K562 (cell line): ENCODE measurements at regions not wholly inside any gene's neighbourhood (a gene's known extent, or its start where the extent isn't known, plus 50 kb on each side); places are given as distances from the start of the nearest gene placed in this dataset.

Experiments
- CHCHD3 ChIP-seq: fragments of 250-450 bp; sonication (Bioruptor Pico); IDR thresholded peaks from 2 replicates; pipeline ENCODE4 v2.1.2; 2022; ENCODE audit warnings: mild to moderate bottlenecking
- CHD4 ChIP-seq: fragments of 200-600 bp; sonication (generic); IDR thresholded peaks from 3 replicates; pipeline ENCODE4 v1.6.1; 2012; ENCODE audit warnings: low read depth, mild to moderate bottlenecking, mixed read lengths, low read length, inconsistent platforms; ENCODE audit not compliant: insufficient read depth, insufficient replicate concordance, poor library complexity, severe bottlenecking
- EZH2 ChIP-seq: IDR thresholded peaks from 2 replicates; pipeline ENCODE4 v1.6.1; 2012; ENCODE audit warnings: low read depth, mild to moderate bottlenecking, inconsistent platforms, low read length, borderline replicate concordance
- FOXA1 ChIP-seq: fragments of 450-650 bp; IDR thresholded peaks from 2 replicates; pipeline ENCODE4 v1.6.1; 2016; ENCODE audit warnings: mild to moderate bottlenecking, borderline replicate concordance
- HMG20B ChIP-seq: fragments of 250-450 bp; sonication (Bioruptor Pico); IDR thresholded peaks from 2 replicates; pipeline ENCODE4 v1.5.0; 2021; ENCODE audit warnings: mild to moderate bottlenecking
- ILF3 ChIP-seq: fragments of 450-650 bp; IDR thresholded peaks from 2 replicates; pipeline ENCODE4 v1.6.1; 2018; ENCODE audit warnings: antibody characterized with exemption, mild to moderate bottlenecking, moderate library complexity, borderline replicate concordance
- MTA1 ChIP-seq: fragments of 450-650 bp; IDR thresholded peaks from 2 replicates; pipeline ENCODE4 v1.6.1; 2017; ENCODE audit warnings: borderline replicate concordance
- MXI1 ChIP-seq: IDR thresholded peaks from 2 replicates; pipeline ENCODE4 v1.6.1; 2011; ENCODE audit warnings: low read depth, mild to moderate bottlenecking, improper control_type of control experiment, low read length
- NRF1 ChIP-seq, 2 experiments: fragments of 450-650 bp; IDR thresholded peaks in 1 of 2; conservative IDR thresholded peaks in 1 of 2; 2 replicates each; pipeline ENCODE4 v1.6.1; 2014; ENCODE audit warnings: mild to moderate bottlenecking in 2 of 2
- U2AF2 ChIP-seq: fragments of 200-400 bp; formaldehyde crosslinking; optimal IDR thresholded peaks from 2 replicates; pipeline ENCODE3; 2017; ENCODE audit warnings: low read depth, mild to moderate bottlenecking, low read length
- TF ChIP-seq, protein P1 (sequence below), 3 experiments: IDR thresholded peaks in 2 of 3; conservative IDR thresholded peaks in 1 of 3; 2 replicates each; pipeline ENCODE4 v1.5.1; 2011 to 2012; ENCODE audit warnings: low read length in 3 of 3, mild to moderate bottlenecking in 3 of 3, control low read depth in 2 of 3, improper control_type of control experiment in 1 of 3, inconsistent platforms in 1 of 3, low read depth in 1 of 3, mixed read lengths in 1 of 3, moderate library complexity in 1 of 3; ENCODE audit not compliant: insufficient read depth in 2 of 3
- TF ChIP-seq, protein P2 (sequence below): fragments of 450-650 bp; IDR thresholded peaks from 2 replicates; pipeline ENCODE4 v1.7.1; 2018; ENCODE audit warnings: mild to moderate bottlenecking, low read depth; ENCODE audit not compliant: partially characterized antibody
- TF ChIP-seq, protein P3 (sequence below): sonication (generic); formaldehyde crosslinking; IDR thresholded peaks from 2 replicates; pipeline ENCODE4 v1.8.1; 2022; ENCODE audit warnings: missing genetic modification reagents

DNA sequence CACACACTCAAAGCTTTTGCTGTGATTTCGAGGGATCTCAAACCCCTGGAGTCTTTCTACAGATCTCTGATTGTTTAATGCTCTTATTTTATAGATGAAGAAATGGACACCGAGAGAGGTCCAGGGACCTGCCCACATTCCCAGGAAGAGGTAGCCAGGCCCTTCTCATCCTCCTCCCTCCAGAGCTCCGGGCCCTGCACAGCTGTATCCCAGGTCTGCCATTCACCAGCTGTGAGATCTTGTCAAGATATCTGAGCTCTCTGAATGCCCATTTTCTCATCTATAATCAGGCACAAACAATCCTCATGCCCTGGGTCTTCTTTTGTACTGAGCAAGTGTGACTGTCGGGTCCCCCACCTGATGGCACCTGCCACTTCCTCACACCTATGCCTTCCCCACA lies 98.2 kb upstream of the ALX4 start:
- no peak for TF ChIP-seq CHD4
- TF ChIP-seq U2AF2: no peak
- TF ChIP-seq MXI1: no peak
- TF ChIP-seq, protein P1, sequence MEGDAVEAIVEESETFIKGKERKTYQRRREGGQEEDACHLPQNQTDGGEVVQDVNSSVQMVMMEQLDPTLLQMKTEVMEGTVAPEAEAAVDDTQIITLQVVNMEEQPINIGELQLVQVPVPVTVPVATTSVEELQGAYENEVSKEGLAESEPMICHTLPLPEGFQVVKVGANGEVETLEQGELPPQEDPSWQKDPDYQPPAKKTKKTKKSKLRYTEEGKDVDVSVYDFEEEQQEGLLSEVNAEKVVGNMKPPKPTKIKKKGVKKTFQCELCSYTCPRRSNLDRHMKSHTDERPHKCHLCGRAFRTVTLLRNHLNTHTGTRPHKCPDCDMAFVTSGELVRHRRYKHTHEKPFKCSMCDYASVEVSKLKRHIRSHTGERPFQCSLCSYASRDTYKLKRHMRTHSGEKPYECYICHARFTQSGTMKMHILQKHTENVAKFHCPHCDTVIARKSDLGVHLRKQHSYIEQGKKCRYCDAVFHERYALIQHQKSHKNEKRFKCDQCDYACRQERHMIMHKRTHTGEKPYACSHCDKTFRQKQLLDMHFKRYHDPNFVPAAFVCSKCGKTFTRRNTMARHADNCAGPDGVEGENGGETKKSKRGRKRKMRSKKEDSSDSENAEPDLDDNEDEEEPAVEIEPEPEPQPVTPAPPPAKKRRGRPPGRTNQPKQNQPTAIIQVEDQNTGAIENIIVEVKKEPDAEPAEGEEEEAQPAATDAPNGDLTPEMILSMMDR (IDR thresholded peaks at IDR 0.05 in 2 of 3, conservative IDR thresholded peaks at IDR 0.05 in 1 of 3; ENCODE audit: insufficient read depth in 2 of 3, low read depth in 1 of 3, low read length in 3 of 3): no peak
- no peak for TF ChIP-seq HMG20B (CRISPR knock-in tag)
- TF ChIP-seq, protein P2, sequence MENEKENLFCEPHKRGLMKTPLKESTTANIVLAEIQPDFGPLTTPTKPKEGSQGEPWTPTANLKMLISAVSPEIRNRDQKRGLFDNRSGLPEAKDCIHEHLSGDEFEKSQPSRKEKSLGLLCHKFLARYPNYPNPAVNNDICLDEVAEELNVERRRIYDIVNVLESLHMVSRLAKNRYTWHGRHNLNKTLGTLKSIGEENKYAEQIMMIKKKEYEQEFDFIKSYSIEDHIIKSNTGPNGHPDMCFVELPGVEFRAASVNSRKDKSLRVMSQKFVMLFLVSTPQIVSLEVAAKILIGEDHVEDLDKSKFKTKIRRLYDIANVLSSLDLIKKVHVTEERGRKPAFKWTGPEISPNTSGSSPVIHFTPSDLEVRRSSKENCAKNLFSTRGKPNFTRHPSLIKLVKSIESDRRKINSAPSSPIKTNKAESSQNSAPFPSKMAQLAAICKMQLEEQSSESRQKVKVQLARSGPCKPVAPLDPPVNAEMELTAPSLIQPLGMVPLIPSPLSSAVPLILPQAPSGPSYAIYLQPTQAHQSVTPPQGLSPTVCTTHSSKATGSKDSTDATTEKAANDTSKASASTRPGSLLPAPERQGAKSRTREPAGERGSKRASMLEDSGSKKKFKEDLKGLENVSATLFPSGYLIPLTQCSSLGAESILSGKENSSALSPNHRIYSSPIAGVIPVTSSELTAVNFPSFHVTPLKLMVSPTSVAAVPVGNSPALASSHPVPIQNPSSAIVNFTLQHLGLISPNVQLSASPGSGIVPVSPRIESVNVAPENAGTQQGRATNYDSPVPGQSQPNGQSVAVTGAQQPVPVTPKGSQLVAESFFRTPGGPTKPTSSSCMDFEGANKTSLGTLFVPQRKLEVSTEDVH: no peak
- TF ChIP-seq, protein P3, sequence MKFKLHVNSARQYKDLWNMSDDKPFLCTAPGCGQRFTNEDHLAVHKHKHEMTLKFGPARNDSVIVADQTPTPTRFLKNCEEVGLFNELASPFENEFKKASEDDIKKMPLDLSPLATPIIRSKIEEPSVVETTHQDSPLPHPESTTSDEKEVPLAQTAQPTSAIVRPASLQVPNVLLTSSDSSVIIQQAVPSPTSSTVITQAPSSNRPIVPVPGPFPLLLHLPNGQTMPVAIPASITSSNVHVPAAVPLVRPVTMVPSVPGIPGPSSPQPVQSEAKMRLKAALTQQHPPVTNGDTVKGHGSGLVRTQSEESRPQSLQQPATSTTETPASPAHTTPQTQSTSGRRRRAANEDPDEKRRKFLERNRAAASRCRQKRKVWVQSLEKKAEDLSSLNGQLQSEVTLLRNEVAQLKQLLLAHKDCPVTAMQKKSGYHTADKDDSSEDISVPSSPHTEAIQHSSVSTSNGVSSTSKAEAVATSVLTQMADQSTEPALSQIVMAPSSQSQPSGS: no peak
- no peak for TF ChIP-seq FOXA1
- no peak for TF ChIP-seq CHCHD3
- TF ChIP-seq EZH2: no peak
- TF ChIP-seq MTA1: no peak
- no peak for TF ChIP-seq NRF1 (conservative IDR thresholded peaks at IDR 0.05 in 1 of 2, IDR thresholded peaks at IDR 0.05 in 1 of 2)
- no peak for TF ChIP-seq ILF3
